ENCODE measurements at regions not wholly inside any gene's neighbourhood (a gene's known extent, or its start where the extent isn't known, plus 50 kb on each side); places are given as distances from the start of the nearest gene placed in this dataset.

GRCh38 chr17:63344383-63344782, 101.7 kb downstream of the CYB561 start:
- DNase-seq (ENCODE audit: insufficient read length, low spot score) (no peak), FAIRE-seq (no peak)
- TF ChIP-seq TAF1 (IDR thresholded peaks at IDR 0.05; ENCODE audit: low read depth, low read length) (no peak), POLR2AphosphoS5 (IDR thresholded peaks at IDR 0.05; ENCODE audit: low read depth, low read length) (no peak), POLR2A (IDR thresholded peaks at IDR 0.05; ENCODE audit: low read depth, low read length) (no peak), SPI1 (IDR thresholded peaks at IDR 0.05; ENCODE audit: low read depth, low read length) (no peak), PAX5 (IDR thresholded peaks at IDR 0.05; ENCODE audit: insufficient read depth, low read length, severe bottlenecking) (no peak), POU2F2 (IDR thresholded peaks at IDR 0.05; ENCODE audit: low read depth, low read length) (no peak)

- TF ChIP-seq SPI1 (IDR thresholded peaks at IDR 0.05; ENCODE audit: low read depth, low read length) (no peak), POLR2AphosphoS5 (IDR thresholded peaks at IDR 0.05; ENCODE audit: low read depth, low read length) (no peak), POLR2A (IDR thresholded peaks at IDR 0.05; ENCODE audit: low read depth, low read length) (no peak), TAF1 (IDR thresholded peaks at IDR 0.05; ENCODE audit: low read depth, low read length) (no peak), PAX5 (IDR thresholded peaks at IDR 0.05; ENCODE audit: insufficient read depth, low read length, severe bottlenecking) (no peak), POU2F2 (IDR thresholded peaks at IDR 0.05; ENCODE audit: low read depth, low read length) (no peak)
- DNase-seq (ENCODE audit: insufficient read length, low spot score): no peak
- FAIRE-seq: no peak
Measured at GRCh38 chr17:63345611-63346010, 100.5 kb downstream of the CYB561 start.

GRCh38 chr17:63347475-63347874, 98.6 kb downstream of the CYB561 start:
- no peak for FAIRE-seq
- no peak for DNase-seq (ENCODE audit: insufficient read length, low spot score)
- TF ChIP-seq POLR2A (IDR thresholded peaks at IDR 0.05; ENCODE audit: low read depth, low read length): no peak
- TF ChIP-seq PAX5 (IDR thresholded peaks at IDR 0.05; ENCODE audit: insufficient read depth, low read length, severe bottlenecking): no peak

GRCh38 chr17:63349478-63350000, 96.6 kb downstream of the CYB561 start:
- TF ChIP-seq POLR2A (IDR thresholded peaks at IDR 0.05; ENCODE audit: low read depth, low read length) (no peak), PAX5 (IDR thresholded peaks at IDR 0.05; ENCODE audit: insufficient read depth, low read length, severe bottlenecking) (no peak), POLR2AphosphoS5 (IDR thresholded peaks at IDR 0.05; ENCODE audit: low read depth, low read length) (no peak), SPI1 (IDR thresholded peaks at IDR 0.05; ENCODE audit: low read depth, low read length) (no peak), TAF1 (IDR thresholded peaks at IDR 0.05; ENCODE audit: low read depth, low read length) (no peak), POU2F2 (IDR thresholded peaks at IDR 0.05; ENCODE audit: low read depth, low read length) (no peak)
- no peak for FAIRE-seq
- DNase-seq (ENCODE audit: insufficient read length, low spot score): no peak

GRCh38 chr17:63350364-63350763, 95.7 kb downstream of the CYB561 start:
- TF ChIP-seq POU2F2 (IDR thresholded peaks at IDR 0.05; ENCODE audit: low read depth, low read length) (no peak), POLR2AphosphoS5 (IDR thresholded peaks at IDR 0.05; ENCODE audit: low read depth, low read length) (no peak), POLR2A (IDR thresholded peaks at IDR 0.05; ENCODE audit: low read depth, low read length) (no peak), TAF1 (IDR thresholded peaks at IDR 0.05; ENCODE audit: low read depth, low read length) (no peak), SPI1 (IDR thresholded peaks at IDR 0.05; ENCODE audit: low read depth, low read length) (no peak), PAX5 (IDR thresholded peaks at IDR 0.05; ENCODE audit: insufficient read depth, low read length, severe bottlenecking) (no peak)
- DNase-seq (ENCODE audit: insufficient read length, low spot score): no peak
- FAIRE-seq: no peak

- DNase-seq (ENCODE audit: insufficient read length, low spot score): no peak
Measured at GRCh38 chr17:63354256-63354655, 91.8 kb downstream of the CYB561 start.

GRCh38 chr17:63356337-63356757, 89.8 kb downstream of the CYB561 start:
- DNase-seq (ENCODE audit: insufficient read length, low spot score) (no peak), FAIRE-seq (no peak)

More at GRCh38 chr17:63354256-63354655, 91.8 kb downstream of the CYB561 start:
- TF ChIP-seq POU2F2 (IDR thresholded peaks at IDR 0.05; ENCODE audit: low read depth, low read length) (no peak), PAX5 (IDR thresholded peaks at IDR 0.05; ENCODE audit: insufficient read depth, low read length, severe bottlenecking) (no peak), POLR2A (IDR thresholded peaks at IDR 0.05; ENCODE audit: low read depth, low read length) (no peak), POLR2AphosphoS5 (IDR thresholded peaks at IDR 0.05; ENCODE audit: low read depth, low read length) (no peak), TAF1 (IDR thresholded peaks at IDR 0.05; ENCODE audit: low read depth, low read length) (no peak), SPI1 (IDR thresholded peaks at IDR 0.05; ENCODE audit: low read depth, low read length) (no peak)
- FAIRE-seq: no peak

GRCh38 chr17:63358111-63358839, 87.8 kb downstream of the CYB561 start:
- TF ChIP-seq POLR2A (IDR thresholded peaks at IDR 0.05; ENCODE audit: low read depth, low read length) (no peak), PAX5 (IDR thresholded peaks at IDR 0.05; ENCODE audit: insufficient read depth, low read length, severe bottlenecking) (no peak), POLR2AphosphoS5 (IDR thresholded peaks at IDR 0.05; ENCODE audit: low read depth, low read length) (no peak), SPI1 (IDR thresholded peaks at IDR 0.05; ENCODE audit: low read depth, low read length) (no peak), POU2F2 (IDR thresholded peaks at IDR 0.05; ENCODE audit: low read depth, low read length) (no peak), TAF1 (IDR thresholded peaks at IDR 0.05; ENCODE audit: low read depth, low read length) (no peak)
- FAIRE-seq (no peak), DNase-seq (ENCODE audit: insufficient read length, low spot score) (no peak)

More at GRCh38 chr17:63356337-63356757, 89.8 kb downstream of the CYB561 start:
- TF ChIP-seq POLR2AphosphoS5 (IDR thresholded peaks at IDR 0.05; ENCODE audit: low read depth, low read length) (no peak), SPI1 (IDR thresholded peaks at IDR 0.05; ENCODE audit: low read depth, low read length) (no peak), TAF1 (IDR thresholded peaks at IDR 0.05; ENCODE audit: low read depth, low read length) (no peak), POU2F2 (IDR thresholded peaks at IDR 0.05; ENCODE audit: low read depth, low read length) (no peak), POLR2A (IDR thresholded peaks at IDR 0.05; ENCODE audit: low read depth, low read length) (no peak), PAX5 (IDR thresholded peaks at IDR 0.05; ENCODE audit: insufficient read depth, low read length, severe bottlenecking) (no peak)

GRCh38 chr17:63358956-63359355, 87.2 kb downstream of the CYB561 start:
- DNase-seq (ENCODE audit: insufficient read length, low spot score): no peak
- no peak for FAIRE-seq
- TF ChIP-seq PAX5 (IDR thresholded peaks at IDR 0.05; ENCODE audit: insufficient read depth, low read length, severe bottlenecking) (no peak), TAF1 (IDR thresholded peaks at IDR 0.05; ENCODE audit: low read depth, low read length) (no peak), SPI1 (IDR thresholded peaks at IDR 0.05; ENCODE audit: low read depth, low read length) (no peak), POLR2A (IDR thresholded peaks at IDR 0.05; ENCODE audit: low read depth, low read length) (no peak), POU2F2 (IDR thresholded peaks at IDR 0.05; ENCODE audit: low read depth, low read length) (no peak)
